Right lobe of liver (tissue), 6 donors: ENCODE measurements at regions not wholly inside any gene's neighbourhood (a gene's known extent, or its start where the extent isn't known, plus 50 kb on each side); places are given as distances from the start of the nearest gene placed in this dataset.

Experiments used
- ATAC-seq, 4 donors: fragments of 200-7000 bp; cut with Tn5 transposase; one replicate each; pipeline ENCODE4 v1.9.1; 2020; ENCODE audit warnings: mild to moderate bottlenecking in 4 of 4, moderate library complexity in 4 of 4
- DNase-seq, 3 donors: peaks; one replicate each; pipeline ENCODE4 v3.0.0-alpha.2; 2020
- H3K27ac ChIP-seq, 3 donors: fragments of 200-600 bp; one replicate each; pipeline ENCODE4 v1.8.0; 2022
- H3K27me3 ChIP-seq, 2 donors: fragments of 200-600 bp; one replicate each; pipeline ENCODE4 v1.8.0; 2022
- H3K36me3 ChIP-seq, 4 donors: fragments of 200-600 bp; sonication (generic) in 1 of 4; one replicate each; pipeline versions ENCODE4 v1.5.1 to v1.8.0; 2017 to 2022; ENCODE audit warnings: control low read depth in 1 of 4
- H3K4me1 ChIP-seq, 4 donors: fragments of 200-600 bp; sonication (generic) in 1 of 4; one replicate each; pipeline versions ENCODE4 v1.5.1 to v1.8.0; 2017 to 2022; ENCODE audit warnings: control low read depth in 1 of 4
- H3K4me3 ChIP-seq, 3 donors: fragments of 200-600 bp; one replicate each; pipeline ENCODE4 v1.8.0; 2022
- H3K9me3 ChIP-seq, 4 donors: fragments of 200-600 bp; sonication (generic) in 1 of 4; one replicate each; pipeline versions ENCODE4 v1.5.1 to v1.8.0; 2017 to 2022; ENCODE audit warnings: control low read depth in 1 of 4
- POLR2A ChIP-seq: fragments of 450-650 bp; IDR thresholded peaks from one replicate; pipeline ENCODE4 v1.6.1; 2017; ENCODE audit warnings: antibody characterized with exemption, mild to moderate bottlenecking
- WGBS: methylation state at CpG from one replicate; pipeline ENCODE4 v1.1.6; 2018; ENCODE audit warnings: low coverage, low lambda C conversion rate; ENCODE audit not compliant: insufficient coverage; ENCODE audit errors: missing lambda C conversion rate; 5-methylcytosine and 5-hydroxymethylcytosine counted together
- intact Hi-C, 2 donors: fragments of 100-400 bp; cut with DNase I; formaldehyde crosslinking; loops; one replicate each; pipeline versions ENCODE4 v1.11.2 to v1.14.1; 2022
- TF ChIP-seq, protein P1 (sequence below), 4 donors: fragments of 200-600 bp in 3 of 4; fragments of 450-650 bp in 1 of 4; IDR thresholded peaks; one replicate each; pipeline versions ENCODE4 v1.5.1 to v1.8.0; 2016 to 2022; ENCODE audit warnings: antibody characterized with exemption in 4 of 4, mild to moderate bottlenecking in 2 of 4
- donor health status: DM: no; HTN: yes; CAD: no.
- donor health status: DM: no; HTN: no; CAD: no.
- donor health status: DM: no; HTN: no; CAD: no.
- donor health status: DM: no; HTN: yes; CAD: no.
- donor health status: DM: no; HTN: yes; CAD: no.

DNA sequence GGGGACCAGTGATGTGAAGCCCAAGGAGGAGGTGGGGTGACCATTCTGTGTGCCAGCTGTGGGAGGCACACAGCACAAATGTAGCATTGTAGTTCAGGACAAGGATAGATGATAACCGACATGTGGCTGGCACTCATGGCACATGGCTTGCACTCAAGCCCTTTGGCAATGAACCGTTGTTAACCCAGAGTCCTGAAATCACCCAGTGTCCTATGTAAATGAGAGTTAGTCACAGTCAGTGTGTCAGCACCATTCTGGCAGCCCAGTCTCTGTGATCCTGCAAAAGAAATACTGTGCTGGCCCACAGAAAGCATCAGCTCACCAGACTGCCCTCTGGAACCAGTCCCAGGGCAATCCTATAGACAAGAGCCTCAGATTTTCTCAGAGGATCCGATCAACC lies 339.3 kb downstream of the MID1IP1 start:
- WGBS = 66% methylated on average over 3 of the region's 3 CpGs
- TF ChIP-seq POLR2A = no peak
- TF ChIP-seq, protein P1, sequence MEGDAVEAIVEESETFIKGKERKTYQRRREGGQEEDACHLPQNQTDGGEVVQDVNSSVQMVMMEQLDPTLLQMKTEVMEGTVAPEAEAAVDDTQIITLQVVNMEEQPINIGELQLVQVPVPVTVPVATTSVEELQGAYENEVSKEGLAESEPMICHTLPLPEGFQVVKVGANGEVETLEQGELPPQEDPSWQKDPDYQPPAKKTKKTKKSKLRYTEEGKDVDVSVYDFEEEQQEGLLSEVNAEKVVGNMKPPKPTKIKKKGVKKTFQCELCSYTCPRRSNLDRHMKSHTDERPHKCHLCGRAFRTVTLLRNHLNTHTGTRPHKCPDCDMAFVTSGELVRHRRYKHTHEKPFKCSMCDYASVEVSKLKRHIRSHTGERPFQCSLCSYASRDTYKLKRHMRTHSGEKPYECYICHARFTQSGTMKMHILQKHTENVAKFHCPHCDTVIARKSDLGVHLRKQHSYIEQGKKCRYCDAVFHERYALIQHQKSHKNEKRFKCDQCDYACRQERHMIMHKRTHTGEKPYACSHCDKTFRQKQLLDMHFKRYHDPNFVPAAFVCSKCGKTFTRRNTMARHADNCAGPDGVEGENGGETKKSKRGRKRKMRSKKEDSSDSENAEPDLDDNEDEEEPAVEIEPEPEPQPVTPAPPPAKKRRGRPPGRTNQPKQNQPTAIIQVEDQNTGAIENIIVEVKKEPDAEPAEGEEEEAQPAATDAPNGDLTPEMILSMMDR (IDR thresholded peaks at IDR 0.05) = no peak
- no peak overlapping the region for H3K27ac ChIP-seq

DNA sequence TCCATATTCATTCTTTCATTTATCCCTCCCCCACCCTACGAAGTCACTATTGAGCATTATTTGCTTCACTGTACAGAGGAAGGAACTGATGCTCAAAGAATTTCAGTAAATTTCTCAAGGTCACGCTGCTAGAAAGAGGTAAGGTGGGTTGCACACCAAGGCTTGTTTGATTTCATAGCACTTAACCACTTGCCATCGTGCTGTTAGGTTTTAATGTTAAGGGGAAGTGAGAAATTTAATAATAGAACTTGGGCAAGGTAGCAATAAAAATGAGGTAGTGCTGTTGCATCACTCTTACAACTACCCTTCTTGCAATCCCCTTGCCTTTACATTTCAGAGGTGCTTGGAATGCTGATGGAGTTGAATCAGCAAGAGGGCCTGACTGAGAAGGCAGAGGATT lies 343.1 kb downstream of the MID1IP1 start:
- no peaks in the 10 kb centered on the region for H3K9me3 ChIP-seq
- ATAC-seq (no peak), DNase-seq (no peak)
- no peaks in the 10 kb centered on the region for H3K4me1 ChIP-seq
- no peaks in the 10 kb centered on the region for H3K27me3 ChIP-seq
- 42% methylated on average over 3 of the region's 3 CpGs for WGBS
- no peaks in the 10 kb centered on the region for H3K36me3 ChIP-seq
- no peak overlapping the region for H3K27ac ChIP-seq
- no peak overlapping the region for H3K4me3 ChIP-seq
- TF ChIP-seq POLR2A = no peak
- TF ChIP-seq, protein P1 (IDR thresholded peaks at IDR 0.05) = no peak
- intact Hi-C loops = loop anchor here in 1 of 2 donors (10.0 kb wide), 1 partner anchor 390 kb away; no protein-coding TSS in a partner anchor

More for the DNA sequence above, 339.3 kb downstream of the MID1IP1 start:
- intact Hi-C loops = loop anchor here in 1 of 2 donors (10.0 kb wide), 1 partner anchor 386 kb away; no protein-coding TSS in a partner anchor
- ATAC-seq (no peak), DNase-seq (no peak)
- Histone ChIP-seq H3K4me3 (no peak overlapping the region), H3K27me3 (no peaks in the 10 kb centered on the region), H3K4me1 (no peaks in the 10 kb centered on the region), H3K9me3 (no peaks in the 10 kb centered on the region), H3K36me3 (no peaks in the 10 kb centered on the region)

DNA sequence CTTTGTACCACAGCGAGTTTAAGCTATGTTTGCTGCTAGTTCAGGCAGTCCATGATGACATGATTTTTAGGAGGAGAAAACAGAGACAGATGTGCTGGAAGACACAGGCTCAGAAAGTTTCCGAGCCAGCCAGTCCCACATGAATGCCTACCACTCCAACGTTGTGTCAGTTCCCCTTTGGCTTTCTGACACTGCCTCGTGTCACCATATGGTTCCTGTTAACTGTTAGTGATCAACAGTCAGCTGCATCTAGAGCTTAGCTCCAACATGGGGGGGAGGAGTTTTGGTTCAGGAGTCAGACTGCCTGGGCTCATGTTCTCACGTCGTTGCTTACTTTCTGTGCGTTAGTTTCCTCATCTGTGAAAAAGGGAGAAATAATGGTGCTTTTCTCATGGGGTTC lies 343.7 kb downstream of the MID1IP1 start:
- peak in 2 of 4 donors; percentile 22 to 32 for ATAC-seq
- intact Hi-C loops = loop anchor here in 1 of 2 donors (10.0 kb wide), 1 partner anchor 390 kb away; no protein-coding TSS in a partner anchor
- Histone ChIP-seq H3K4me3 (no peak overlapping the region), H3K36me3 (no peaks in the 10 kb centered on the region), H3K27me3 (peaks cover 0 to 1% of the 10 kb centered on the region in 2 donors), H3K9me3 (no peaks in the 10 kb centered on the region), H3K27ac (no peak overlapping the region), H3K4me1 (no peaks in the 10 kb centered on the region)
- 26% methylated on average over 5 of the region's 7 CpGs for whole genome bisulfite sequencing
- no peak for DNase-seq
- TF ChIP-seq, protein P1 (IDR thresholded peaks at IDR 0.05) = no peak

DNA sequence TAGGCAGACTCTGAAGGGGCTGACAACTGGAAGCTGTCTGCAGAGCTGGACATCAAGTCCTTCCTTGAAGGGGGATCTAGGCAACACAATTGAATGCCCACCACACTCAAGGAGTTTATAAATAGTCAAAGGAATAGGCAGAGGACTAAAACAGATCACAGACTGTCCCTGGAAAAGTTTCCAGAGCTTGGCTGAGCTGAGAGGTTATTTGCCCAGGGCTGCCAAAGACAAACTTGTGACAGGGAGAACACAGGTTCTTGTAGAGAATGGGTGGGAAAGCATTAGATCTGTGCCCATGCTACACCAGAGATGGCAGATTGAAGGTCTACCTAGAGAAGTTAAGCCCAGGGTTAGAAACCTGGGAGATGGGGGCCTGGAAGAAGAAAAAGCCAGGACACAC lies 344.6 kb downstream of the MID1IP1 start:
- no peak overlapping the region for H3K4me3 ChIP-seq
- ATAC-seq (no peak), DNase-seq (no peak)
- H3K27me3 ChIP-seq = peaks cover 0 to 4% of the 10 kb centered on the region in 2 donors
- no peaks in the 10 kb centered on the region for H3K4me1 ChIP-seq
- intact Hi-C loops = loop anchor here in 1 of 2 donors (10.0 kb wide), 1 partner anchor 391 kb away; no protein-coding TSS in a partner anchor
- no peaks in the 10 kb centered on the region for H3K36me3 ChIP-seq
- no peaks in the 10 kb centered on the region for H3K9me3 ChIP-seq
- H3K27ac ChIP-seq = no peak overlapping the region
- TF ChIP-seq, protein P1 (IDR thresholded peaks at IDR 0.05) = no peak
- no peak for TF ChIP-seq POLR2A

DNA sequence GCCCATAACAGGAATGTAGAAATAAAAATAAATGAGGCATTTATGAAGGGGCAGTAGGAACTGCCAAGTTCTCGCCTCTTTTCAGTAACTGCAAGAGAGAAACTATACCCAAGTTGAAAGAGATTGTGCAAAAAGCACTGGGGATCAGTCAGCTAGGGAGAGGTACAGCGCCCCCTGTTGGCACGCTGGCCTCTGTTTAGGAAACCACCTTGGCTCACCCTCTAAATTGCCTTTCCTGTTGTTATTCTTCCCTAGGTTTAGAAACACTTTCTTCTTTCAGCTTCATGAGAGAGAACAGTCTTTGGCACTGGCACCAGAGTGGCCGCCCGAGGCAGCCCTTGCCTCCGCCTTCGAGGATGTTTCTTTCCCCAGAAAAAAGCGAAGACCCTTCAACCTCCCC lies 348.5 kb downstream of the MID1IP1 start:
- intact Hi-C loops = loop anchor here in 1 of 2 donors (10.0 kb wide), 1 partner anchor 395 kb away; no protein-coding TSS in a partner anchor
- peak; percentile 76 to 93 (median 81) for ATAC-seq
- H3K27me3 ChIP-seq = peaks cover 0 to 4% of the 10 kb centered on the region in 2 donors
- no peak overlapping the region for H3K4me3 ChIP-seq
- no peaks in the 10 kb centered on the region for H3K9me3 ChIP-seq
- H3K36me3 ChIP-seq = no peaks in the 10 kb centered on the region
- 18% methylated on average over 8 of the region's 8 CpGs for whole genome bisulfite sequencing
- no peak overlapping the region for H3K27ac ChIP-seq
- TF ChIP-seq, protein P1 (IDR thresholded peaks at IDR 0.05) = peak; percentile 64 to 83 (median 76)
- no peak for TF ChIP-seq POLR2A
- peak; percentile 52 to 69 (median 65) for DNase-seq
- H3K4me1 ChIP-seq = no peaks in the 10 kb centered on the region
